ENCODE measurements at regions not wholly inside any gene's neighbourhood (a gene's known extent, or its start where the extent isn't known, plus 50 kb on each side); places are given as distances from the start of the nearest gene placed in this dataset.

GRCh38 chr6:137775227-137775626 lies 91.8 kb upstream of the TNFAIP3 start:
- TF ChIP-seq FOSL1 (IDR thresholded peaks at IDR 0.05; ENCODE audit: insufficient read depth, low read depth, low read length): no peak
- no peak for TF ChIP-seq SIN3A (conservative IDR thresholded peaks at IDR 0.05 in 1 of 2, IDR thresholded peaks at IDR 0.05 in 1 of 2; ENCODE audit: low read depth in 1 of 2, low read length in 2 of 2)
- no peak for TF ChIP-seq SP2 (IDR thresholded peaks at IDR 0.05; ENCODE audit: low read length)
- no peak for TF ChIP-seq CTCF (IDR thresholded peaks at IDR 0.05; ENCODE audit: control extremely low read depth in 1 of 3, insufficient read depth in 1 of 3, low read depth in 1 of 3, low read length in 3 of 3)
- no peak overlapping the region for H3K23ac ChIP-seq (ENCODE audit: insufficient read length)

More at GRCh38 chr6:137775227-137775626, 91.8 kb upstream of the TNFAIP3 start:
- no peak for FAIRE-seq
- DNase-seq (ENCODE audit: low read depth in 1 of 2, low spot score in 2 of 2): no peak
- H3K27ac ChIP-seq (ENCODE audit: low read depth, low read length): no peak overlapping the region
- no peaks in the 10 kb centered on the region for H3K9me3 ChIP-seq (ENCODE audit: insufficient read depth in 2 of 2, low read depth in 1 of 2, low read length in 1 of 2)
- H3K4me3 ChIP-seq (ENCODE audit: extremely low read depth in 1 of 4, insufficient read depth in 2 of 4, low read depth in 3 of 4, low read length in 4 of 4): no peak overlapping the region
- H3K9ac ChIP-seq (replicated peaks in 1 of 4; ENCODE audit: extremely low read depth in 1 of 4, low read depth in 3 of 4, low read length in 3 of 4): no peak overlapping the region
- no peaks in the 10 kb centered on the region for H3K27me3 ChIP-seq (replicated peaks in 1 of 4; ENCODE audit: control insufficient read depth in 3 of 4, extremely low read depth in 1 of 4, insufficient read depth in 3 of 4, low read length in 3 of 4)
- CTCF ChIA-PET (ENCODE audit: partially characterized antibody): interaction anchor here (1.5 kb wide), 1 partner anchor 93 kb away, joined by 3 read pairs; the partner anchor contains the start of gene TNFAIP3
- no peak overlapping the region for H3K14ac ChIP-seq (ENCODE audit: insufficient read length)
- H3K36me3 ChIP-seq (ENCODE audit: control insufficient read depth in 2 of 4, insufficient read depth in 4 of 4, low read length in 3 of 4): no peaks in the 10 kb centered on the region
- no peak overlapping the region for H2BK120ac ChIP-seq (replicated peaks; ENCODE audit: low read depth, low read length)
- H3K4me2 ChIP-seq (ENCODE audit: insufficient read depth in 1 of 2, low read depth in 2 of 2, low read length in 2 of 2): no peak overlapping the region
- POLR2A ChIA-PET (ENCODE audit: partially characterized antibody): no interaction called here
- WGBS, 2 experiments (ENCODE audit: extremely low coverage in 1 of 2, insufficient coverage in 1 of 2, insufficient read length in 1 of 2, insufficient replicate concordance in 2 of 2, low coverage in 1 of 2, low lambda C conversion rate in 2 of 2, missing lambda C conversion rate in 1 of 2): 93% methylated on average over 2 of the region's 2 CpGs; no CpG with 5 or more reads in 1 of the 2 experiments
- no peaks in the 10 kb centered on the region for H3K23me2 ChIP-seq (ENCODE audit: low read depth, low read length)
- no peak overlapping the region for H4K91ac ChIP-seq (replicated peaks; ENCODE audit: insufficient read length, low read length)
- H2BK12ac ChIP-seq (ENCODE audit: low read depth, low read length): no peak overlapping the region
- no peaks in the 10 kb centered on the region for H3K79me2 ChIP-seq (ENCODE audit: control insufficient read depth in 1 of 2, insufficient read depth in 2 of 2, low read length in 2 of 2)
- no peak overlapping the region for H2BK15ac ChIP-seq (ENCODE audit: low read length)
- H2AFZ ChIP-seq (ENCODE audit: low read length): no peak overlapping the region
- H3K79me1 ChIP-seq (ENCODE audit: low read depth, low read length): no peaks in the 10 kb centered on the region
- H3K18ac ChIP-seq (ENCODE audit: extremely low read depth, low read length): no peak overlapping the region
- no peaks in the 10 kb centered on the region for H3K4me1 ChIP-seq (replicated peaks in 1 of 4; ENCODE audit: control insufficient read depth in 3 of 4, insufficient read depth in 4 of 4, low read length in 3 of 4)
- no peak overlapping the region for H2AK5ac ChIP-seq (ENCODE audit: low read depth, low read length)
- no peak overlapping the region for H3K4ac ChIP-seq (replicated peaks; ENCODE audit: insufficient read length, low read depth, low read length)
- no peak overlapping the region for H3K56ac ChIP-seq (replicated peaks; ENCODE audit: insufficient read length, low read depth, low read length)
- no peak overlapping the region for H2BK20ac ChIP-seq (ENCODE audit: low read length)
- no peak overlapping the region for H2BK5ac ChIP-seq (ENCODE audit: low read depth, low read length)
- H4K5ac ChIP-seq (ENCODE audit: insufficient read length, low read depth, low read length): no peak overlapping the region
- H4K20me1 ChIP-seq (replicated peaks in 1 of 2; ENCODE audit: control insufficient read depth in 1 of 2, insufficient read depth in 2 of 2, low read length in 2 of 2): no peaks in the 10 kb centered on the region
- no peak overlapping the region; the same call in 1 of the 2 replicates for H4K8ac ChIP-seq (ENCODE audit: extremely low read depth, insufficient read depth, low read length)

Measured in H1 (cell line).